Kidney capillary endothelial cell (primary cell): ENCODE measurements at regions not wholly inside any gene's neighbourhood (a gene's known extent, or its start where the extent isn't known, plus 50 kb on each side); places are given as distances from the start of the nearest gene placed in this dataset.
A peak's percentile ranks its signal among the peaks of the same experiment; 100 is the strongest.
"Not testable (repeated sequence)": the region's sequence is repeated elsewhere in the genome, so short reads cannot be mapped to it uniquely, and the experiment has no call there.

ENCODE experiments used
- DNase-seq: peaks from one replicate; pipeline ENCODE4 v3.0.0-alpha.2; 2018; ENCODE audit warnings: low spot score

- DNase-seq, result not testable (repeated sequence)
Measured at GRCh38 chr17:64800987-64801386, 118.3 kb downstream of the LRRC37A3 start.

- not testable (repeated sequence) for DNase-seq
Measured at GRCh38 chr17:64800361-64800895, 118.8 kb downstream of the LRRC37A3 start.

- DNase-seq, result not testable (repeated sequence)
Measured at GRCh38 chr17:64799543-64800188, 119.6 kb downstream of the LRRC37A3 start.

- DNase-seq, result not testable (repeated sequence)
Measured at GRCh38 chr17:64798961-64799360, 120.3 kb downstream of the LRRC37A3 start.

GRCh38 chr17:64798489-64798790 lies 120.8 kb downstream of the LRRC37A3 start:
- DNase-seq, result not testable (repeated sequence)

GRCh38 chr17:64797746-64798488 lies 121.4 kb downstream of the LRRC37A3 start:
- not testable (repeated sequence) for DNase-seq

GRCh38 chr17:64795342-64795741 lies 123.9 kb downstream of the LRRC37A3 start:
- DNase-seq, result not testable (repeated sequence)

GRCh38 chr17:64794548-64795274 lies 124.6 kb downstream of the LRRC37A3 start:
- DNase-seq, result not testable (repeated sequence)

- not testable (repeated sequence) for DNase-seq
Measured at GRCh38 chr17:64794113-64794512, 125.2 kb downstream of the LRRC37A3 start.

- DNase-seq, result peak; percentile 82
Measured at GRCh38 chr17:64792793-64793575, 126.3 kb downstream of the LRRC37A3 start.

- not testable (repeated sequence) for DNase-seq
Measured at GRCh38 chr17:64792276-64792675, 127.0 kb downstream of the LRRC37A3 start.

- not testable (repeated sequence) for DNase-seq
Measured at GRCh38 chr17:64791691-64792090, 127.6 kb downstream of the LRRC37A3 start.

- not testable (repeated sequence) for DNase-seq
Measured at GRCh38 chr17:64791226-64791625, 128.1 kb downstream of the LRRC37A3 start.

- not testable (repeated sequence) for DNase-seq
Measured at GRCh38 chr17:64790690-64791089, 128.6 kb upstream of the SMURF2 start.

GRCh38 chr17:64790193-64790592 lies 128.1 kb upstream of the SMURF2 start:
- DNase-seq, result not testable (repeated sequence)

- not testable (repeated sequence) for DNase-seq
Measured at GRCh38 chr17:64789061-64789445, 126.9 kb upstream of the SMURF2 start.

- DNase-seq, result no peak
Measured at GRCh38 chr17:64788286-64789060, 126.4 kb upstream of the SMURF2 start.

- DNase-seq, result no peak
Measured at GRCh38 chr17:64787921-64788271, 125.8 kb upstream of the SMURF2 start.

- no peak for DNase-seq
Measured at GRCh38 chr17:64787255-64787920, 125.3 kb upstream of the SMURF2 start.

- no peak for DNase-seq
Measured at GRCh38 chr17:64786337-64786736, 124.2 kb upstream of the SMURF2 start.

- DNase-seq, result no peak
Measured at GRCh38 chr17:64785011-64785421, 122.9 kb upstream of the SMURF2 start.
